ENCODE measurements at regions not wholly inside any gene's neighbourhood (a gene's known extent, or its start where the extent isn't known, plus 50 kb on each side); places are given as distances from the start of the nearest gene placed in this dataset.

DNA sequence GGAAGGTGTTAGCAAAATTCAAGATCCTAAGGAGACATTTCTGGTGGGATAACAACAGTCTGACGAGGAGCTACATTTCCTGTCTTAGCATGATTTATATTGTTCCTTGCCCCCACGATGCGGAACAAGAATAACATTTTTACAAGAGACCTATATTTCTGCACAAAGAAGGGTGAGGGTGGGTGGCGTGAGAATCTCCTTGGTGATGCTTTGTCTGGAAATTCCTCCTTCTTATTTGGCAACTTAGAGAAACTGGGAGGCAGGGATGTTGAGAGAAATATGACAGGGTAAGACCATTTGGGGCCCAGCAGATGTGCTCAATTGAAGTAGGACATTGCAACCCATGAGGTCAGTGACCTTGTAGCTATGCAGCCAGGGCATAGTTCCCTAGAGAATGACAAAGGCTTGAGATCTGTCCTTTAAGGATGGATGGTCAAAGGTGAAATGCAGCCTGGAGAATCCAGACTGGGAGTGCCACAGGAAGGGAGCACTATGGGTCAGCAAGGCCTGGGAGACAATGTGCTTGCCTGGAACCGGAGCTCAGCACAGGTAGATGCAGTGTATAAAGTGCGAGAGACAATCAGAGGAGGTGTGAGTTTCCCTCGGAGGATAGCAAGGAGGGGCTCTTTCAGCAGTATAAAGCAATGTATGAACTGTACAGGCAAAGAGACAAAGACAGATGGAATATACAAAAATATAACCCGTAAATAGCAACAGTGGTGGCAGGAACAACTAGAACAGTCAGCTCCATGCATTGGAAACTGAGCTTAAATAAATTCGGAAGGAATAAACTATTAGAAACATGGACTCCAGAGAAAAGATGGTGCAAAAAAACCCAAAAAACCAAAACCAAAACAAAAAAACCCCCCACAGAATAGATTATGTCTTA lies 317.6 kb upstream of the TBL1XR1 start:
- Histone ChIP-seq H3K27ac (ENCODE audit: low read length) (no peak overlapping the region), H3K4me1 (ENCODE audit: insufficient read depth, low read length) (peaks cover 5% of the 10 kb centered on the region; the same call in 1 of the 2 replicates)

DNA sequence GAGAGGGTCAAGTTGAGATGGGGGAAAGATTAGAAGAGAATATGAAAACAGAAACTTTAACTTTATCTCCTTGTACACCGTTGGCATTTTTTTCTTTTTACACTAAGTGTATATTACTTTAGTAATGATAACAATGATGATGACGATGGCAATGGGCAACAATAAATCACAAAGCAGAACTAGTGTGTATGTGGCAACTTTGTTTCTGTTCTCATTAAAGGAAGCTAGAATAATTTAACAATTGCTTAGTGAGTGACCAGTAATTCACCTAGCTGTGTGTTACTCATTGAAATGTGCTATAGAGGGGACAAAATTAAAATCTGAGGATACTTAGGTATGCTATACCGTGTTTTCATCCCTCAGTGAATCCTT lies 318.5 kb upstream of the TBL1XR1 start:
- Histone ChIP-seq H3K4me1 (ENCODE audit: insufficient read depth, low read length) (peaks cover 5% of the 10 kb centered on the region; the same call in 1 of the 2 replicates), H3K27ac (ENCODE audit: low read length) (no peak overlapping the region), H3K9ac (ENCODE audit: low read depth, low read length) (no peak overlapping the region), H3K27me3 (ENCODE audit: insufficient read depth, low read length) (no peaks in the 10 kb centered on the region), H3K4me3 (ENCODE audit: low read length) (no peak overlapping the region), H3K36me3 (ENCODE audit: insufficient read depth, low read depth, low read length) (no peaks in the 10 kb centered on the region), H3K9me3 (ENCODE audit: insufficient read depth, low read depth, low read length) (no peaks in the 10 kb centered on the region)

More for the DNA sequence above, 317.6 kb upstream of the TBL1XR1 start:
- H3K9ac ChIP-seq (ENCODE audit: low read depth, low read length) = no peak overlapping the region
- no peaks in the 10 kb centered on the region for H3K9me3 ChIP-seq (ENCODE audit: insufficient read depth, low read depth, low read length)
- no peak overlapping the region for H3K4me3 ChIP-seq (ENCODE audit: low read length)
- H3K36me3 ChIP-seq (ENCODE audit: insufficient read depth, low read depth, low read length) = no peaks in the 10 kb centered on the region
- H3K27me3 ChIP-seq (ENCODE audit: insufficient read depth, low read length) = no peaks in the 10 kb centered on the region

DNA sequence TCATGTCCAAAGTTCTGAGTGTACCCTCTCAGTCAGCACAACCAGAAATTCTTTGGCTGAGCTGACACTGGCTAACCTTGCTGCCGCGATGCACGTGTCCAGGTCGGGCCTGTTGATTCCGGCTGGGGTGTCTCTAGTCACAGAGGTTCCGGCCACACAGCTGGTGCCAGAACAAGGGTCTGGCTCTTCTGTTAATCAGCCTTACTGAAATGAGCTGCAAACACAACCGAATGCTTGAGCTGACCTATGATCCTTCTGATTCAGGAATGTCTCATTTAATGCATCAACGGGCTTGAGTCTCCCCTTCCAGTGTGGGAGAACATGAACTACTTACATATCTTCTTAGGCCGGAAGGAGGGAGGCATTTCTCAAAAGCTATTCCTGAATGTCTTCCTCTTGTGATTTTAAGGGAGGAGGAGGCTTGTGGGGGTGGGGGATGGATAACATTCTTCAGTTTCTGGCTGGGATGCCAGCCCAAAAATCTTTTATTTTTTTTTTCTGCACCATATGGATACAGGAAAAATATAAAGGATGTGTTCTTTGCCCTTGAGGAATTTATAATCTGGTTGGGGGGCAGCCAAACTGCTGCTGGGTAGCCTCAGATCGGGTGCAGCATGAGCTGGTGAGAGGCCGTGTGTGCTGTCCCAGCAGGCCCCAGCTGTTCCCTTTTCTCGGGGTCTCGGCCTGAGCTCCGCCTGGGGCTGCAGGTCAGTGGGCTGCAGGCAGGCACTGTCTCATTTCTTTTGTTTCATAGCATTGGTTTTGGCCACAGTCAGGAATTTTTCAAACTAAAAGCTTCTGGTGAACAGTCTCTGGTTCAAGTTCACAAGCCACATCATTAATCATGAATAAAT lies 319.1 kb upstream of the TBL1XR1 start:
- Histone ChIP-seq H3K27ac (ENCODE audit: low read length) (no peak overlapping the region), H3K9me3 (ENCODE audit: insufficient read depth, low read depth, low read length) (no peaks in the 10 kb centered on the region), H3K4me1 (ENCODE audit: insufficient read depth, low read length) (peaks cover 6% of the 10 kb centered on the region; the same call in 1 of the 2 replicates), H3K27me3 (ENCODE audit: insufficient read depth, low read length) (no peaks in the 10 kb centered on the region), H3K4me3 (ENCODE audit: low read length) (no peak overlapping the region), H3K9ac (ENCODE audit: low read depth, low read length) (no peak overlapping the region), H3K36me3 (ENCODE audit: insufficient read depth, low read depth, low read length) (no peaks in the 10 kb centered on the region)

DNA sequence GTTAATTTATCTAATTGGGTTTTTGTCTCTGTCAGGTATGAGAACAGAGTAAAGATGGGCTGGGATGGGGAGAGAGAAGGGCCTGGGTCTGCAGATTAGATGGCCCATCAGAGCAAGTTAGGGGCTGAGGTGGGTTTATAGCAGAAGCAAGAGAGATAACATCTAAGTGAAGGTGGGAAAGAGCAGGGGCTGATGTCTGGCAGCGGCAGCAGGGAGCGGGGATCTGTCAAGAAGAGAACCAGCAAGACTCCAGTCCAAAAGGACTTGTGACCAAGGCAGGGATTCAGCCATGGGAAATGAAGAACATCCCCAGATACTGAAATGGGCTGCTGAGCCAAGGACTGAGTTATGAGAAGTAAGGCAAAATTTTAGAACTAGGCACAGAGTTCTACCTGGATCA lies 320.6 kb upstream of the TBL1XR1 start:
- Histone ChIP-seq H3K9ac (ENCODE audit: low read depth, low read length) (no peak overlapping the region), H3K9me3 (ENCODE audit: insufficient read depth, low read depth, low read length) (no peaks in the 10 kb centered on the region), H3K4me3 (ENCODE audit: low read length) (no peak overlapping the region), H3K4me1 (ENCODE audit: insufficient read depth, low read length) (peaks cover 13% of the 10 kb centered on the region; the same call in 1 of the 2 replicates), H3K27ac (ENCODE audit: low read length) (no peak overlapping the region), H3K36me3 (ENCODE audit: insufficient read depth, low read depth, low read length) (no peaks in the 10 kb centered on the region), H3K27me3 (ENCODE audit: insufficient read depth, low read length) (no peaks in the 10 kb centered on the region)

DNA sequence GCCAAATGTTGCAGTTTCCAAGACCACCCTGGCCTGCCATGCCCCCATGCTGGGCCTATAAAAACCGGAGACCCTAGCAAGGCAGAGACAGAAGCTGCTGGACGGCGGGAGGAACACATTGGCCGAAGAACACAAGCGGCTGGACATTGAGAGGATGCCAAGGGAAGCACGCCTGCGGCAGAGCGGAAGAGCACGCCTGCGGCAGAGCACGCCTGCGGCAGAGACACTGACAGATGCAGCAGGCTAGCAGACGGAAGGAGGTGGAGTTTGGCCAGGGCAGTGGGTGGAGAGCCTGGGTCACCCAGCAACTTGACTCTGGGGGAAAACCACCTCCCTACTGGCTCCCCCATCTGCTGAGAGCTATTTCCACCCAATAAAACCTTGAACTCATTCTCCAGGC lies 322.3 kb upstream of the TBL1XR1 start:
- H3K9me3 ChIP-seq (ENCODE audit: insufficient read depth, low read depth, low read length) = no peaks in the 10 kb centered on the region
- no peak overlapping the region for H3K4me3 ChIP-seq (ENCODE audit: low read length)
- no peaks in the 10 kb centered on the region for H3K36me3 ChIP-seq (ENCODE audit: insufficient read depth, low read depth, low read length)
- no peak overlapping the region for H3K9ac ChIP-seq (ENCODE audit: low read depth, low read length)
- H3K27me3 ChIP-seq (ENCODE audit: insufficient read depth, low read length) = no peaks in the 10 kb centered on the region
- peaks cover 13% of the 10 kb centered on the region; the same call in 1 of the 2 replicates for H3K4me1 ChIP-seq (ENCODE audit: insufficient read depth, low read length)
- no peak overlapping the region for H3K27ac ChIP-seq (ENCODE audit: low read length)

DNA sequence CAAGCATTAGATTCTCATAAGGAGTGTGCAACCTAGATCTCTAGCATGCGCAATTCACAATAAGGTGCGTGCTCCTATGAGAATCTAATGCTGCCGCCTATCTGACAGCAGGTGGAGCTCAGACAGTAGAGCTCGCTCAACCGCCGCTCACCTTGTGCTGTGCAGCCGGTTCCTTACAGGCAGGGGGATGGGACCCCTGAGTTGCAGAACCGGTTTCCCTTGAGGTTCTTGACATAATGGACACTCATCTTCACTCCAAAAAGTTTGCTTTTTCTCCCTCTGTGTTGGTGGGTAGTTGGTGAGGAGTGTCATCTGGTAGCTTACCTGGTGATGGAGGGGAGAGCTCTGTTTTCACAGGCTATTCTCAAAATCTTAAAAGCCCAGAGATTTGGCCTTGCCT lies 324.0 kb upstream of the TBL1XR1 start:
- H3K27me3 ChIP-seq (ENCODE audit: insufficient read depth, low read length) = no peaks in the 10 kb centered on the region
- H3K27ac ChIP-seq (ENCODE audit: low read length) = no peak overlapping the region
- no peak overlapping the region for H3K9ac ChIP-seq (ENCODE audit: low read depth, low read length)
- peaks cover 11% of the 10 kb centered on the region; the same call in 1 of the 2 replicates for H3K4me1 ChIP-seq (ENCODE audit: insufficient read depth, low read length)
- H3K36me3 ChIP-seq (ENCODE audit: insufficient read depth, low read depth, low read length) = no peaks in the 10 kb centered on the region
- no peaks in the 10 kb centered on the region for H3K9me3 ChIP-seq (ENCODE audit: insufficient read depth, low read depth, low read length)
- H3K4me3 ChIP-seq (ENCODE audit: low read length) = no peak overlapping the region

DNA sequence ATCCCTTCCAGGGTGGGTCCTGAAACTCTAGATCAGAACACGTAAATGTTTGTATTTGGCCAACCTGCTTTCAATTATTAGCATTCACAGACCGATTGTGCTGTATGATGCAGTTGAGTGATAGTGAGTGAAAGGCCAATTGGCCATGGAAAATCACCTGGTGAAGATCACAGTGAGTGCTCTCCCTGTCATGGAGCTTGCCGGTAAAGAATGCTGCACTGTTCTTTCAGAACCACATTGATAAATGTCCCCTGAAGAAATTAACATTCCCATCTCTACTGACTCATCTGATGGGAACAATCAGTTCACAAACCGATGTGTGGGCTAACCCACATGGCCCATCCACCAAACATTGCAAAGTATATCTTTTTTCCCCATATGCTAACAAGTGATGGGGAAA lies 324.8 kb upstream of the TBL1XR1 start:
- Histone ChIP-seq H3K27me3 (ENCODE audit: insufficient read depth, low read length) (no peaks in the 10 kb centered on the region), H3K4me1 (ENCODE audit: insufficient read depth, low read length) (peaks cover 8% of the 10 kb centered on the region; the same call in 1 of the 2 replicates), H3K9me3 (ENCODE audit: insufficient read depth, low read depth, low read length) (no peaks in the 10 kb centered on the region), H3K9ac (ENCODE audit: low read depth, low read length) (no peak overlapping the region), H3K36me3 (ENCODE audit: insufficient read depth, low read depth, low read length) (no peaks in the 10 kb centered on the region), H3K27ac (ENCODE audit: low read length) (no peak overlapping the region), H3K4me3 (ENCODE audit: low read length) (no peak overlapping the region)

DNA sequence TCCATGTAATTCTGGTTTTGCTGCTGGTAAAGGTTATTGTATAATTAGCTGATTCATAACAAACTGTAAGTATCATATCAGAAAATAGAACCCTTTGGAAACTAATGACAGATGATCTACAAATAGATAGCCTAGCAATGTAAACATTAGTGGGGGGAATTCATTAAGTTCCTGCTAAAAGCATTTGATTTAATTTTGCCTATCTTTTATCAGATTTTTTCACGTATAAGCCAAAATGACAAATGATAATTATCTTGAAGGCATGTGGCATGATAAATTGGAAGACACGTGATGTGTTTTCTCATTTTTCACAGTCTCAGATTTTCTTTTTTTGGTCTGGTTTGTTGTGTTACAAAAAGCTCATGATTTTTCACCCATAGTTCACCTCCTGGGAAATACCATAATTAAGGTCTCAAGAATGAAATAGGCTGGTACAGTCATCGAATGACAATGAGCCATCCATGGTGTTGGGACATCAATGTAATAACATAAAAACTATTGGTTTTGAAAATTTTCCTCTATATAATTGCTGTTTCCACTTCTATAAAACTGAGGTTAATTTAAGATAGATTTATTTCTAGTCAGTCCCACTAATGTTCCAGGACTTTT lies 325.9 kb upstream of the TBL1XR1 start:
- no peaks in the 10 kb centered on the region for H3K27me3 ChIP-seq (ENCODE audit: insufficient read depth, low read length)
- no peak overlapping the region for H3K9ac ChIP-seq (ENCODE audit: low read depth, low read length)
- no peak overlapping the region for H3K4me3 ChIP-seq (ENCODE audit: low read length)
- no peak overlapping the region for H3K27ac ChIP-seq (ENCODE audit: low read length)
- H3K4me1 ChIP-seq (ENCODE audit: insufficient read depth, low read length) = peaks cover 8% of the 10 kb centered on the region; the same call in 1 of the 2 replicates
- no peaks in the 10 kb centered on the region for H3K36me3 ChIP-seq (ENCODE audit: insufficient read depth, low read depth, low read length)
- H3K9me3 ChIP-seq (ENCODE audit: insufficient read depth, low read depth, low read length) = no peaks in the 10 kb centered on the region

DNA sequence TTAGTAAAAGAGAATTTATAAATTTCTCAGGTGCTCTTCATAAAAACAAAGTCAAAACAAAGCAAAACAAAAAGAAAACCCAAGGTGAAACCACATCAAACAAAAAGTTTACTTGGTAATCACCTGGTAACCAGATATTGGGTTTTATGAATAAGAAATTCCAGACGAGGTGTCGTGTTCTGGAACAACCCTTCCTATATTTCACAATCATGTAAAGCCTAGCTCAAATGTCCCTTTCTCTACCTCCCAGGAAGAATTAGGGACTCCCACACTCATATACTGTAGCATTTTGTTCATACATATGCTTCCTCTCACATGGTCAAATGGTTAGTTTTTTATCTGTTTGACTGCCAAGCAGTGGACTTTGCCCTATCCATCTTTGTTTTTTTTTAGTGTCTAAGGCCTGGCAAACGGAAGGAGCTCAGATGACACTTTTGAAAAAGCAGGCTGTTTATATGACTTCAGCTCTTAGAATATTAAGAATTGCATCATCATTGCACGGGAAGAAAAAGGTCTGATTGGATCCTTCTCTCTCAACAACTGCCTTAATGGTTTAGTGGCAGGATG lies 326.7 kb upstream of the TBL1XR1 start:
- Histone ChIP-seq H3K9ac (ENCODE audit: low read depth, low read length) (no peak overlapping the region), H3K36me3 (ENCODE audit: insufficient read depth, low read depth, low read length) (no peaks in the 10 kb centered on the region), H3K4me1 (ENCODE audit: insufficient read depth, low read length) (peaks cover 8% of the 10 kb centered on the region; the same call in 1 of the 2 replicates), H3K9me3 (ENCODE audit: insufficient read depth, low read depth, low read length) (no peaks in the 10 kb centered on the region), H3K4me3 (ENCODE audit: low read length) (no peak overlapping the region), H3K27ac (ENCODE audit: low read length) (no peak overlapping the region), H3K27me3 (ENCODE audit: insufficient read depth, low read length) (no peaks in the 10 kb centered on the region)

DNA sequence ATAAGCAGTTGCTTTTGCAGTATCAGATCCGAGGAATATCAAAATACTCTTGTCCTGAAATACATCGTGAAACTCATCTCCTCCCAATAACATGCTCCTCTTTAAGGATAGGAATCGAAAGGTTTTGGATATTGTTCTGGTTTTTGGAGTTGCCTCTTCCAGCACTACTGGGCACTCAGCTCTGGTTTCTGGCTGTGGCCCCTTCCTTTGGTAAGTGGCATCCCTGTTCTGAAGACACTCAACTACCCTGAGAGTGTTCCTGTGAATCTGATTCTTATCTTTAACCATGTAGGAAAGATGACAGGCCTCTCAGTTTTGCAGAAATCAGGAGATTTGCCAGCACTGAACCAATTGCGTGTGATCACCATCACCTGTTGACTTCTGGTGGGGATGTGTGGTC lies 327.5 kb upstream of the TBL1XR1 start:
- Histone ChIP-seq H3K27me3 (ENCODE audit: insufficient read depth, low read length) (no peaks in the 10 kb centered on the region), H3K4me1 (ENCODE audit: insufficient read depth, low read length) (peaks cover 8% of the 10 kb centered on the region; the same call in 1 of the 2 replicates), H3K9me3 (ENCODE audit: insufficient read depth, low read depth, low read length) (no peaks in the 10 kb centered on the region), H3K4me3 (ENCODE audit: low read length) (no peak overlapping the region), H3K36me3 (ENCODE audit: insufficient read depth, low read depth, low read length) (no peaks in the 10 kb centered on the region), H3K27ac (ENCODE audit: low read length) (no peak overlapping the region), H3K9ac (ENCODE audit: low read depth, low read length) (no peak overlapping the region)

DNA sequence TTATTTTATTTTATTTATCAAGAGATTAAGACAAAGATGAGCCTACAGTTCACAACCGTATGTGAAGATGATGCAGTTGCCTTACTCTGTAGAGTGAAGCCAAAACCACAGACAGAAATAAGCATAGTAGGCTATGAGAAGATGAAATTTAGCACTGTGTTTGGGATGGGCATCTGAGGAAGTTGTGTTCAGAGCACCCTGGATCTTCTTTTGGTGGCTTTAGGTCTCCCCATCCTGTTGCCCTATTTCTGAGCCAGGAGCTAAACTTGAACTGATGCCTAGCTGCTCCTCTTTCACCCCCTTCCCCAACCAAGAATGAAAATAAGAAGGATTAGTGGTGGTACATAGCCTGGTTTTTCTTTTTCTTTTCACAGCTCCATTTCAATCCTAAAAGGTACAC lies 328.1 kb upstream of the TBL1XR1 start:
- H3K36me3 ChIP-seq (ENCODE audit: insufficient read depth, low read depth, low read length) = no peaks in the 10 kb centered on the region
- H3K27me3 ChIP-seq (ENCODE audit: insufficient read depth, low read length) = no peaks in the 10 kb centered on the region
- H3K4me3 ChIP-seq (ENCODE audit: low read length) = no peak overlapping the region
- no peaks in the 10 kb centered on the region for H3K9me3 ChIP-seq (ENCODE audit: insufficient read depth, low read depth, low read length)
- H3K27ac ChIP-seq (ENCODE audit: low read length) = no peak overlapping the region
- no peak overlapping the region for H3K9ac ChIP-seq (ENCODE audit: low read depth, low read length)
- peaks cover 8% of the 10 kb centered on the region; the same call in 1 of the 2 replicates for H3K4me1 ChIP-seq (ENCODE audit: insufficient read depth, low read length)
